Ovary (tissue), 7 donors: ENCODE measurements at regions not wholly inside any gene's neighbourhood (a gene's known extent, or its start where the extent isn't known, plus 50 kb on each side); places are given as distances from the start of the nearest gene placed in this dataset.

Experiments
- DNase-seq, 5 donors: peaks; one replicate each; pipeline ENCODE4 v3.0.0-alpha.2; 2019 to 2020
- H3K27ac ChIP-seq, 2 donors: fragments of 200-600 bp; one replicate each; pipeline versions ENCODE4 v1.5.1 to v1.8.0; 2019 to 2022
- H3K27me3 ChIP-seq: fragments of 200-600 bp; one replicate; pipeline ENCODE4 v1.8.0; 2022
- H3K36me3 ChIP-seq: fragments of 200-600 bp; sonication (generic); one replicate; pipeline ENCODE4 v1.5.1; 2019
- H3K4me1 ChIP-seq: one replicate; pipeline ENCODE4 v1.8.1; 2013; ENCODE audit warnings: mild to moderate bottlenecking, moderate library complexity; ENCODE audit not compliant: insufficient read depth
- H3K4me3 ChIP-seq: fragments of 200-600 bp; sonication (generic); one replicate; pipeline ENCODE4 v1.5.1; 2017
- H3K9me3 ChIP-seq, 2 donors: fragments of 200-600 bp in 1 of 2; sonication (generic) in 1 of 2; one replicate each; pipeline versions ENCODE4 v1.5.1 to v1.8.1; 2013 to 2019; ENCODE audit warnings: mild to moderate bottlenecking in 1 of 2, moderate library complexity in 1 of 2
- EP300 ChIP-seq: sonication (generic); formaldehyde crosslinking; IDR thresholded peaks from one replicate; pipeline ENCODE4 v1.6.1; 2017; ENCODE audit warnings: antibody characterized with exemption
- POLR2A ChIP-seq: fragments of 450-650 bp; IDR thresholded peaks from one replicate; pipeline ENCODE4 v1.6.1; 2017; ENCODE audit warnings: antibody characterized with exemption, mild to moderate bottlenecking, moderate library complexity
- WGBS, 3 donors: extraction: QIAGEN DNeasy Blood & Tissue Kit in 1 of 3; methylation state at CpG; one replicate each; pipeline versions ENCODE4 v1.1.5 to v1.1.7; 2013 to 2017; 5-methylcytosine and 5-hydroxymethylcytosine counted together
- intact Hi-C, 4 donors: fragments of 100-400 bp; cut with DNase I; formaldehyde crosslinking; loops; one replicate each; pipeline versions ENCODE4 v1.11.0 to v1.15.1; 2022 to 2023
- TF ChIP-seq, protein P1 (sequence below), 3 donors: fragments of 450-650 bp in 2 of 3; fragments of 200-600 bp in 1 of 3; IDR thresholded peaks; one replicate each; pipeline versions ENCODE4 v1.5.1 to v1.8.0; 2016 to 2022; ENCODE audit warnings: antibody characterized with exemption in 3 of 3, mild to moderate bottlenecking in 1 of 3
- donor health status: DM: no; HTN: no; CAD: no; lungs with moderate emphysema.
- donor health status: DM: no; HTN: no; CAD: no.
- donor health status: Bipolar disorder and iron deficiency.
- donor health status: DM: no; HTN: no; CAD: no.
- donor health status: DM: yes; HTN: yes; CAD: no.

GRCh38 chr6:170190046-170190445 is 100.8 kb downstream of the DLL1 start:
- H3K4me3 ChIP-seq, result no peak overlapping the region
- no peaks in the 10 kb centered on the region for H3K27me3 ChIP-seq
- TF ChIP-seq, protein P1, sequence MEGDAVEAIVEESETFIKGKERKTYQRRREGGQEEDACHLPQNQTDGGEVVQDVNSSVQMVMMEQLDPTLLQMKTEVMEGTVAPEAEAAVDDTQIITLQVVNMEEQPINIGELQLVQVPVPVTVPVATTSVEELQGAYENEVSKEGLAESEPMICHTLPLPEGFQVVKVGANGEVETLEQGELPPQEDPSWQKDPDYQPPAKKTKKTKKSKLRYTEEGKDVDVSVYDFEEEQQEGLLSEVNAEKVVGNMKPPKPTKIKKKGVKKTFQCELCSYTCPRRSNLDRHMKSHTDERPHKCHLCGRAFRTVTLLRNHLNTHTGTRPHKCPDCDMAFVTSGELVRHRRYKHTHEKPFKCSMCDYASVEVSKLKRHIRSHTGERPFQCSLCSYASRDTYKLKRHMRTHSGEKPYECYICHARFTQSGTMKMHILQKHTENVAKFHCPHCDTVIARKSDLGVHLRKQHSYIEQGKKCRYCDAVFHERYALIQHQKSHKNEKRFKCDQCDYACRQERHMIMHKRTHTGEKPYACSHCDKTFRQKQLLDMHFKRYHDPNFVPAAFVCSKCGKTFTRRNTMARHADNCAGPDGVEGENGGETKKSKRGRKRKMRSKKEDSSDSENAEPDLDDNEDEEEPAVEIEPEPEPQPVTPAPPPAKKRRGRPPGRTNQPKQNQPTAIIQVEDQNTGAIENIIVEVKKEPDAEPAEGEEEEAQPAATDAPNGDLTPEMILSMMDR (IDR thresholded peaks at IDR 0.05), result no peak
- no peak for TF ChIP-seq EP300
- no peak for TF ChIP-seq POLR2A
- 81 to 83% (median 83%) methylated on average over 5 of the region's 5 CpGs for whole genome bisulfite sequencing, 3 donors
- H3K36me3 ChIP-seq, result no peaks in the 10 kb centered on the region
- intact Hi-C loops, result no loop called here
- H3K27ac ChIP-seq, result no peak overlapping the region
- no peaks in the 10 kb centered on the region for H3K4me1 ChIP-seq
- DNase-seq, result no peak
- H3K9me3 ChIP-seq, result no peaks in the 10 kb centered on the region

- no peak overlapping the region for H3K4me3 ChIP-seq
- H3K4me1 ChIP-seq, result no peaks in the 10 kb centered on the region
- no peaks in the 10 kb centered on the region for H3K36me3 ChIP-seq
- no peak overlapping the region for H3K27ac ChIP-seq
- H3K27me3 ChIP-seq, result no peaks in the 10 kb centered on the region
- intact Hi-C loops, result no loop called here
- TF ChIP-seq EP300 (no peak), POLR2A (no peak)
- TF ChIP-seq, protein P1 (IDR thresholded peaks at IDR 0.05), result no peak
- 81 to 85% (median 83%) methylated on average over 12 of the region's 12 CpGs for WGBS, 3 donors
- no peaks in the 10 kb centered on the region for H3K9me3 ChIP-seq
- no peak for DNase-seq
These were observed 101.6 kb downstream of the DLL1 start for GRCh38 chr6:170189236-170189635.

- H3K4me3 ChIP-seq, result no peak overlapping the region
- H3K27me3 ChIP-seq, result no peaks in the 10 kb centered on the region
- no peaks in the 10 kb centered on the region for H3K9me3 ChIP-seq
- TF ChIP-seq, protein P1 (IDR thresholded peaks at IDR 0.05), result no peak
- TF ChIP-seq EP300, result no peak
- no peak for TF ChIP-seq POLR2A
- no peak for DNase-seq
- H3K4me1 ChIP-seq, result no peaks in the 10 kb centered on the region
- intact Hi-C loops, result no loop called here
- H3K27ac ChIP-seq, result no peak overlapping the region
- no peaks in the 10 kb centered on the region for H3K36me3 ChIP-seq
- 63 to 74% (median 69%) methylated on average over 6 of the region's 6 CpGs for WGBS, 3 donors
These were observed 102.3 kb downstream of the DLL1 start for GRCh38 chr6:170188571-170189001.

- 88 to 92% (median 91%) methylated on average over 28 of the region's 28 CpGs for WGBS, 3 donors
- Histone ChIP-seq H3K27me3 (no peaks in the 10 kb centered on the region), H3K9me3 (no peaks in the 10 kb centered on the region), H3K4me1 (no peaks in the 10 kb centered on the region), H3K36me3 (no peaks in the 10 kb centered on the region), H3K27ac (no peak overlapping the region), H3K4me3 (no peak overlapping the region)
- no peak for DNase-seq
- intact Hi-C loops, result no loop called here
- TF ChIP-seq, protein P1 (IDR thresholded peaks at IDR 0.05), result no peak
- TF ChIP-seq POLR2A, result no peak
- TF ChIP-seq EP300, result no peak
These were observed 103.0 kb downstream of the DLL1 start for GRCh38 chr6:170187669-170188566.
